A673 (cell line): ENCODE measurements at regions not wholly inside any gene's neighbourhood (a gene's known extent, or its start where the extent isn't known, plus 50 kb on each side); places are given as distances from the start of the nearest gene placed in this dataset.

ENCODE experiments used
- EZH2 ChIP-seq: fragments of 200-600 bp; sonication (generic); IDR thresholded peaks from 2 replicates; pipeline ENCODE4 v1.6.1; 2017; ENCODE audit warnings: borderline replicate concordance, low read depth, mild to moderate bottlenecking, mixed read lengths, antibody characterized with exemption, low read length; ENCODE audit not compliant: poor library complexity, severe bottlenecking
- TF ChIP-seq, protein P1 (sequence below): fragments of 300-800, 200-600 bp; sonication (generic); conservative IDR thresholded peaks from 2 replicates; pipeline ENCODE4 v1.5.1; 2017; ENCODE audit warnings: low read depth, mild to moderate bottlenecking, antibody characterized with exemption, low read length, moderate library complexity, mixed read lengths

DNA sequence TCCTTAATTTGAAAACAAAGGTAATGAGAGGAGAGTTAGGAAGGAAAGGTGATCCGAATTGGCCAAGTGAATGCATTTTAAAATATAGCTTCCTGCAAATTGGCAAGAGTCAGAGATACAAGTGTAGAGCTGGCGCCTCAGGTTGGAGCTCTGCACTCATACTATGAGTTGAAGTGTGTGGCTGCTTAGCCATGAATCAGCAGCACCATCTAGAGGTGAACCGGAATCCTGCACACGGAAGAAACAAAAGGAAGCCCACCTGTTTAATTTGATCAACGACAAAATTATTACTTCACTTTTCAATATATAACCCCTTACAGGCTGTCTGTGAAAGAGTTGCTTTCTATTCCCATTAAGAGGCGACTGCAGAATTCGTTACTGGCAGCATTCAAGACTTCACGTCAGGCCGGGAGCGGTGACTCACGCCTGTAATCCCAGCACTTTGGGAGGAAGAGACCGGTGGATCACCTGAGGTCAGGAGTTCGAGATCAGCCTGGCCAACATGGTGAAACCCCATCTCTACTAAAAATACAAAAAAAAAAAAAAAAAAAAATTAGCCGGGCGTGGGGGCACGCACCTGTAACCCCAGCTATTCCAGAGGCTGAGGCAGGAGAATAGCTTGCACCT, 1253.7 kb upstream of the CDH8 start:
- no peak for TF ChIP-seq EZH2
- TF ChIP-seq, protein P1, sequence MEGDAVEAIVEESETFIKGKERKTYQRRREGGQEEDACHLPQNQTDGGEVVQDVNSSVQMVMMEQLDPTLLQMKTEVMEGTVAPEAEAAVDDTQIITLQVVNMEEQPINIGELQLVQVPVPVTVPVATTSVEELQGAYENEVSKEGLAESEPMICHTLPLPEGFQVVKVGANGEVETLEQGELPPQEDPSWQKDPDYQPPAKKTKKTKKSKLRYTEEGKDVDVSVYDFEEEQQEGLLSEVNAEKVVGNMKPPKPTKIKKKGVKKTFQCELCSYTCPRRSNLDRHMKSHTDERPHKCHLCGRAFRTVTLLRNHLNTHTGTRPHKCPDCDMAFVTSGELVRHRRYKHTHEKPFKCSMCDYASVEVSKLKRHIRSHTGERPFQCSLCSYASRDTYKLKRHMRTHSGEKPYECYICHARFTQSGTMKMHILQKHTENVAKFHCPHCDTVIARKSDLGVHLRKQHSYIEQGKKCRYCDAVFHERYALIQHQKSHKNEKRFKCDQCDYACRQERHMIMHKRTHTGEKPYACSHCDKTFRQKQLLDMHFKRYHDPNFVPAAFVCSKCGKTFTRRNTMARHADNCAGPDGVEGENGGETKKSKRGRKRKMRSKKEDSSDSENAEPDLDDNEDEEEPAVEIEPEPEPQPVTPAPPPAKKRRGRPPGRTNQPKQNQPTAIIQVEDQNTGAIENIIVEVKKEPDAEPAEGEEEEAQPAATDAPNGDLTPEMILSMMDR: peak; percentile 91
